Natural killer cell (primary cell): ENCODE measurements at regions not wholly inside any gene's neighbourhood (a gene's known extent, or its start where the extent isn't known, plus 50 kb on each side); places are given as distances from the start of the nearest gene placed in this dataset.

Experiments
- ATAC-seq, 3 donors: fragments of 150-1000 bp in 2 of 3; fragments of 200-7000 bp in 1 of 3; cut with Tn5 transposase; 1 replicate in 1 of 3; 2 replicates in 2 of 3; pipeline ENCODE4 v1.10.0; 2021; ENCODE audit warnings: mild to moderate bottlenecking in 2 of 3, moderate library complexity in 2 of 3
- DNase-seq, 2 donors: peaks; one replicate each; pipeline versions ENCODE4 v3.0.0 to v3.0.0-alpha.2; 2013 to 2021; ENCODE audit warnings: mixed read lengths in 1 of 2
- H3K27ac ChIP-seq: one replicate; pipeline ENCODE4 v1.5.1; 2013; ENCODE audit warnings: mild to moderate bottlenecking, low read length
- H3K27me3 ChIP-seq: one replicate; pipeline ENCODE4 v1.6.1; 2013; ENCODE audit warnings: low read length; ENCODE audit not compliant: control insufficient read depth, insufficient read depth
- H3K36me3 ChIP-seq: one replicate; pipeline ENCODE4 v1.6.1; 2013; ENCODE audit warnings: low read length; ENCODE audit not compliant: control insufficient read depth, insufficient read depth
- H3K4me1 ChIP-seq: one replicate; pipeline ENCODE4 v1.6.1; 2013; ENCODE audit warnings: low read length; ENCODE audit not compliant: control insufficient read depth, insufficient read depth
- H3K4me3 ChIP-seq: one replicate; pipeline ENCODE4 v1.5.1; 2013; ENCODE audit warnings: low read length
- H3K9me3 ChIP-seq: one replicate; pipeline ENCODE4 v1.6.1; 2013; ENCODE audit warnings: low read length; ENCODE audit not compliant: control insufficient read depth, insufficient read depth
- H3K27ac Mint-ChIP-seq, 2 donors: one replicate each; pipeline ENCODE4 v1.8.0; 2022; ENCODE audit warnings: mild to moderate bottlenecking in 2 of 2, mixed read lengths in 2 of 2, moderate library complexity in 1 of 2
- H3K27me3 Mint-ChIP-seq, 2 donors: one replicate each; pipeline ENCODE4 v1.8.0; 2022; ENCODE audit warnings: low read depth in 2 of 2, mixed read lengths in 2 of 2
- H3K36me3 Mint-ChIP-seq: one replicate; pipeline ENCODE4 v1.8.0; 2022; ENCODE audit warnings: mixed read lengths
- H3K4me1 Mint-ChIP-seq, 2 donors: one replicate each; pipeline ENCODE4 v1.8.0; 2022; ENCODE audit warnings: mixed read lengths in 2 of 2
- H3K4me3 Mint-ChIP-seq: one replicate; pipeline ENCODE4 v1.8.0; 2022; ENCODE audit warnings: mild to moderate bottlenecking, moderate library complexity, mixed read lengths
- H3K9me3 Mint-ChIP-seq, 2 donors: one replicate each; pipeline ENCODE4 v1.8.0; 2022; ENCODE audit warnings: mixed read lengths in 2 of 2
- WGBS: methylation state at CpG from one replicate; pipeline ENCODE4 v1.1.7; 2013; ENCODE audit warnings: missing lambda C conversion rate; ENCODE audit not compliant: insufficient coverage; 5-methylcytosine and 5-hydroxymethylcytosine counted together
- intact Hi-C: fragments of 100-400 bp; cut with micrococcal nuclease; formaldehyde crosslinking; loops from one replicate; pipeline ENCODE4 v1.14.2; 2022
- TF ChIP-seq, protein P1 (sequence below): fragments of 200-600 bp; IDR thresholded peaks from one replicate; pipeline ENCODE4 v1.8.0; 2022; ENCODE audit warnings: antibody characterized with exemption

DNA sequence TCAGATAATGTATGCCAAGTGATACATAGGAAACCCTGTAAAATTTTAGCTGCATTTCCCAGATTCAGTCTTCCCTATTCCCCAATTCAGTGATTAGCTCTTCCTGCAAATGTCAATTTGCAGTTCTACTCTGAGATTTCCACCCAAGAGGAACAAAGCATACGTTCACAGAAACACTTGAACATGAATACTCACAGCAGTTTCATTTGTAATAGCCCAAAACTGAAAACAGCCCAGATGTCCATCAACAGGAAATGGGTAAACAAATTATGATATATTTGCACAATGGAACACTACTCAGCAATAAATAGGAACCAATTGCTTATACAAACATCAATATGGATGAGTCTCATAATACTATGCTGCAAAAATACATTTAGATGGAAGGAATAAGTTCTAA, 194.2 kb downstream of the GXYLT1 start:
- Mint-ChIP-seq H3K4me3 (no peak overlapping the region), H3K9me3 (peaks cover 0 to 2% of the 10 kb centered on the region in 2 donors), H3K36me3 (no peaks in the 10 kb centered on the region), H3K4me1 (no peaks in the 10 kb centered on the region), H3K27ac (no peak overlapping the region), H3K27me3 (peaks cover 4 to 12% of the 10 kb centered on the region in 2 donors)
- ATAC-seq = no peak
- DNase-seq = no peak
- Histone ChIP-seq H3K4me1 (no peaks in the 10 kb centered on the region), H3K27me3 (no peaks in the 10 kb centered on the region), H3K36me3 (no peaks in the 10 kb centered on the region), H3K27ac (no peak overlapping the region), H3K9me3 (peaks cover 11% of the 10 kb centered on the region), H3K4me3 (no peak overlapping the region)
- TF ChIP-seq, protein P1, sequence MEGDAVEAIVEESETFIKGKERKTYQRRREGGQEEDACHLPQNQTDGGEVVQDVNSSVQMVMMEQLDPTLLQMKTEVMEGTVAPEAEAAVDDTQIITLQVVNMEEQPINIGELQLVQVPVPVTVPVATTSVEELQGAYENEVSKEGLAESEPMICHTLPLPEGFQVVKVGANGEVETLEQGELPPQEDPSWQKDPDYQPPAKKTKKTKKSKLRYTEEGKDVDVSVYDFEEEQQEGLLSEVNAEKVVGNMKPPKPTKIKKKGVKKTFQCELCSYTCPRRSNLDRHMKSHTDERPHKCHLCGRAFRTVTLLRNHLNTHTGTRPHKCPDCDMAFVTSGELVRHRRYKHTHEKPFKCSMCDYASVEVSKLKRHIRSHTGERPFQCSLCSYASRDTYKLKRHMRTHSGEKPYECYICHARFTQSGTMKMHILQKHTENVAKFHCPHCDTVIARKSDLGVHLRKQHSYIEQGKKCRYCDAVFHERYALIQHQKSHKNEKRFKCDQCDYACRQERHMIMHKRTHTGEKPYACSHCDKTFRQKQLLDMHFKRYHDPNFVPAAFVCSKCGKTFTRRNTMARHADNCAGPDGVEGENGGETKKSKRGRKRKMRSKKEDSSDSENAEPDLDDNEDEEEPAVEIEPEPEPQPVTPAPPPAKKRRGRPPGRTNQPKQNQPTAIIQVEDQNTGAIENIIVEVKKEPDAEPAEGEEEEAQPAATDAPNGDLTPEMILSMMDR = no peak
- WGBS = 36% methylated on average over 1 of the region's 1 CpG
- intact Hi-C loops = no loop called here

- H3K27me3 Mint-ChIP-seq = peaks cover 7 to 19% of the 10 kb centered on the region in 2 donors
- WGBS = 97% methylated on average over 2 of the region's 2 CpGs
- H3K27ac Mint-ChIP-seq = no peak overlapping the region
- H3K36me3 Mint-ChIP-seq = no peaks in the 10 kb centered on the region
- H3K4me1 Mint-ChIP-seq = no peaks in the 10 kb centered on the region
- H3K9me3 Mint-ChIP-seq = peaks cover 0 to 2% of the 10 kb centered on the region in 2 donors
- TF ChIP-seq, protein P1 = no peak
- no peak overlapping the region for H3K4me3 Mint-ChIP-seq
- DNase-seq (no peak), ATAC-seq (no peak)
- intact Hi-C loops = no loop called here
- Histone ChIP-seq H3K4me1 (no peaks in the 10 kb centered on the region), H3K4me3 (no peak overlapping the region), H3K9me3 (peaks cover 11% of the 10 kb centered on the region), H3K27me3 (no peaks in the 10 kb centered on the region), H3K36me3 (no peaks in the 10 kb centered on the region), H3K27ac (no peak overlapping the region)
Observed at GRCh38 chr12:41946106-41946505, 198.6 kb downstream of the GXYLT1 start.

DNA sequence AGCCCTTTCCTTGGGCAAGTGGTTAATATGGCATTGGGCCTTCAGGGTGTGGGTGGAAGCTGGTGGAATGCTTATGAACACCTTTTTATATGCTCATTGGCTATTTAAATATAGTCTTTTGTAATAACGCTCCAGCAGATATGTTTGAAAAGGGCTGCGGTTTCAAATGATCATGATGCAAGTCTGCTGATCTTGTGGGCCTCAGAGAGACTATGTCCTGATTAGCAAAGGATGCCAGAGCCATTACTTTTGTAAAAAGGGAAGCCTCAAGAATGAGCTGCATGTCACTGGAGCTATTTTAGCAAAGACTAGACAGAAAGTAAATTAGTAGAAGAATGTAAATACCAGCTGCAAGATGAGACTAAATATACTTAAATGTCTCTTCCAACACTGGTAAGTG, 200.5 kb downstream of the GXYLT1 start:
- peaks cover 11% of the 10 kb centered on the region for H3K9me3 ChIP-seq
- no peak overlapping the region for H3K27ac ChIP-seq
- H3K36me3 ChIP-seq = no peaks in the 10 kb centered on the region
- no peak for ATAC-seq
- no peak for DNase-seq
- H3K4me3 ChIP-seq = no peak overlapping the region
- Mint-ChIP-seq H3K27me3 (peaks cover 7 to 17% of the 10 kb centered on the region in 2 donors), H3K27ac (no peak overlapping the region), H3K36me3 (no peaks in the 10 kb centered on the region), H3K9me3 (peaks cover 0 to 2% of the 10 kb centered on the region in 2 donors), H3K4me1 (no peaks in the 10 kb centered on the region), H3K4me3 (no peak overlapping the region)
- WGBS = 96% methylated on average over 2 of the region's 2 CpGs
- intact Hi-C loops = no loop called here
- no peaks in the 10 kb centered on the region for H3K4me1 ChIP-seq
- no peaks in the 10 kb centered on the region for H3K27me3 ChIP-seq
- TF ChIP-seq, protein P1 = no peak

DNA sequence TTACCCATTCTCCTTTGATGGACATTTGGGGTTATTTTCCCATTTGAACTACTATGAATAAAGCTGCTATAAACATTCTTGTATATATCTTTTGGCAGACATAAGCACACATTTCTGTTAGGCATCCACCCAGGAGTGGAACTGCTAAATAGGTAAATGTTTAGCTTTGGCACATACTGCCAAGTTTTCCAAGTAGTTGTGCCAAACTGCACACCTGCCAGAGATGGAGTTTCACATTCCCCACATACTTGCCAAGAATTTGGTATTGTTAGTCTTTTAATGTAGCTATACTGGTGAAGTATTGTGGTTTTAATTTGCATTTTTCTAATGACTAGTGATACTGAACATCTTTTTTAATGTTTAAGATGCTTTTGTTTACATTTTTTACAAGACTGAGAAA, 201.0 kb downstream of the GXYLT1 start:
- TF ChIP-seq, protein P1 = no peak
- intact Hi-C loops = no loop called here
- H3K9me3 Mint-ChIP-seq = peaks cover 0 to 2% of the 10 kb centered on the region in 2 donors

More for the DNA sequence above, 201.0 kb downstream of the GXYLT1 start:
- no peak overlapping the region for H3K4me3 ChIP-seq
- Mint-ChIP-seq H3K36me3 (no peaks in the 10 kb centered on the region), H3K4me3 (no peak overlapping the region), H3K4me1 (no peaks in the 10 kb centered on the region), H3K27ac (no peak overlapping the region), H3K27me3 (peaks cover 7 to 17% of the 10 kb centered on the region in 2 donors)
- H3K27me3 ChIP-seq = no peaks in the 10 kb centered on the region
- ATAC-seq (no peak), DNase-seq (no peak)
- no peaks in the 10 kb centered on the region for H3K4me1 ChIP-seq
- H3K9me3 ChIP-seq = peaks cover 11% of the 10 kb centered on the region
- no peaks in the 10 kb centered on the region for H3K36me3 ChIP-seq
- no peak overlapping the region for H3K27ac ChIP-seq
